ENCODE measurements at regions not wholly inside any gene's neighbourhood (a gene's known extent, or its start where the extent isn't known, plus 50 kb on each side); places are given as distances from the start of the nearest gene placed in this dataset.
A peak's percentile ranks its signal among the peaks of the same experiment; 100 is the strongest.

GRCh38 chr12:107364875-107365518 lies 271.6 kb upstream of the CRY1 start (continued):
- TF ChIP-seq TFE3 (CRISPR knock-in tag; IDR thresholded peaks at IDR 0.05) = no peak
- TF ChIP-seq ZNF841 (CRISPR knock-in tag; IDR thresholded peaks at IDR 0.05; ENCODE audit: borderline replicate concordance) = no peak
- TF ChIP-seq KLF11 (CRISPR knock-in tag; IDR thresholded peaks at IDR 0.05) = no peak
- TF ChIP-seq PAXIP1 (CRISPR knock-in tag; conservative IDR thresholded peaks at IDR 0.05) = peak; percentile 27; the same call in 1 of the 2 replicates
- no peak for TF ChIP-seq RNF219 (CRISPR knock-in tag; IDR thresholded peaks at IDR 0.05)
- TF ChIP-seq JARID2 (CRISPR knock-in tag; IDR thresholded peaks at IDR 0.05; ENCODE audit: insufficient replicate concordance) = no peak
- no peak for TF ChIP-seq ZNF275 (CRISPR knock-in tag; IDR thresholded peaks at IDR 0.05; ENCODE audit: borderline replicate concordance)
- no peak for TF ChIP-seq SOX6 (IDR thresholded peaks at IDR 0.05)
- peak; percentile 32; the same call in 1 of the 2 replicates for TF ChIP-seq SOX6 (CRISPR knock-in tag; IDR thresholded peaks at IDR 0.05)
- no peak for TF ChIP-seq IKZF1 (IDR thresholded peaks at IDR 0.05)
- TF ChIP-seq STAG1 (CRISPR knock-in tag; IDR thresholded peaks at IDR 0.05) = no peak
- no peak for TF ChIP-seq ZFP37 (CRISPR knock-in tag; IDR thresholded peaks at IDR 0.05; ENCODE audit: borderline replicate concordance)
- TF ChIP-seq ZFY (CRISPR knock-in tag; IDR thresholded peaks at IDR 0.05) = no peak
- no peak for TF ChIP-seq TIGD3 (CRISPR knock-in tag; IDR thresholded peaks at IDR 0.05; ENCODE audit: borderline replicate concordance)
- TF ChIP-seq NR2F6 (IDR thresholded peaks at IDR 0.05) = no peak
- TF ChIP-seq NR2F6 (CRISPR knock-in tag; IDR thresholded peaks at IDR 0.05) = no peak; the same call in 1 of the 2 replicates
- TF ChIP-seq MATR3 (CRISPR knock-in tag; IDR thresholded peaks at IDR 0.05) = no peak
- TF ChIP-seq MLXIP (CRISPR knock-in tag; IDR thresholded peaks at IDR 0.05; ENCODE audit: borderline replicate concordance) = no peak
